ENCODE measurements at regions not wholly inside any gene's neighbourhood (a gene's known extent, or its start where the extent isn't known, plus 50 kb on each side); places are given as distances from the start of the nearest gene placed in this dataset.

DNA sequence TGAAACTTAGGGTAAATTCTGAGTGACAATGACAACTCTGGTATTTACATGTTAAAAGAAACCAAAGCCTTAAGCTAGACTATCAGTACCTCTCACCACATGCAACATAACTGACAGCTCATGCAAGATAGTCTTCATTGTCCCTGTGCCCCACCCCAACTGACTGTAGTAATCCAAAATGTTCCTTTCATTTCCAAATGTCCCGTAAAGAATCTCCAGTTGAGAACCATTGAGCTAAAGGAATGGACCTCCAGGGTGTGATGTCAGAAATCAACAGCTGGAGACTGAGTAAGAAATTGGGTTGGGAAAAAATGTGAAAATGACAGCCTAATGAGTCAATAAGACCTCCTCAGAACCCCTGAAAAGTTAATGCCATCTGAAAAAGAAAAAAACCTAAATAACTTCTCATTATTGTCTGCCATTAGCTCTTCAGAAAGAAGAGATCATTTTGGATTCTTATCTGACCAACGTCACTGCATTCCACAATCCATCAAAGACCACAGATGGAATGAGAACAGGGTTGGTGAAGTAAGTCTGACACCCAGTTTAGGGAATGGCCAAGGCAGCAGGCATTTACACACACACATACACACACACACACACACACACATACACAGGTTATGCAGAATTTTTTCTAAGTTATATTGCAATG is 51.7 kb upstream of the ACVR2A start:
- FAIRE-seq: no peak

DNA sequence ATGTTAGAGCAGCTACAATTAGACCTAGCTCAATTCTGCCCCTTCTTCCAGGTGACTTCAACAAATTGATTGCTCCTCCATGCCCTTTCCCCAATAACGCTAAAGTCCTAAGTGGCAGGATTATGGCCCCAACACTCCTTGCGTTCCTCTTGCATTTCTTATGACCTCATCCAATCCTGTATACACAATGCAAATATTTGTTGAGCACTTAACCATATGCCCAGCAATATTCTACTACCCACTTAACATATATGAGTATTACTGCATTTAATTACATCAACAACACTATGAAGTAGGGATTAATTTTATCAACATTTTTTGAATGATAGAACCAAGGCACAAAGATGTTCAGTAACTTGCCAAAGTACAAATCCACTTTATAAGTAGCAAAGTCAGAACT is 54.2 kb upstream of the ACVR2A start:
- no peak for FAIRE-seq

DNA sequence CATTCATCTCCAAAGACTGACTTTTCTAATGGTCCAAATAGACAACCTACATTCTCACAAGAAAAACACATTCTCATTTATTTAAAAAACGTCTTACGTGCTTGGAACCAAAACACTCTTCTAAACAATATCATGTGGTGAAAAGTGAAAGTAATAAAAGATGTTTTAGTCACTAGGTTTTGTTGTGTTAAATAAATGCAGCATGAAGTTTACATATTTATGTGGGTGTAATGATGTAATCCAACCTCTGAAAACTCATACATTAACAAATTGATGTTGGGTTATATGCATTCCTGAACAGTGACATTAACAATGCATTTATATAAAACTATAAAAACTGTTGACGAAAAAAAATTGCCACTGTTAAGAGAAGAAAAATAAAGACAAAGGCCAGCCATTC is 55.1 kb upstream of the ACVR2A start:
- FAIRE-seq: no peak

DNA sequence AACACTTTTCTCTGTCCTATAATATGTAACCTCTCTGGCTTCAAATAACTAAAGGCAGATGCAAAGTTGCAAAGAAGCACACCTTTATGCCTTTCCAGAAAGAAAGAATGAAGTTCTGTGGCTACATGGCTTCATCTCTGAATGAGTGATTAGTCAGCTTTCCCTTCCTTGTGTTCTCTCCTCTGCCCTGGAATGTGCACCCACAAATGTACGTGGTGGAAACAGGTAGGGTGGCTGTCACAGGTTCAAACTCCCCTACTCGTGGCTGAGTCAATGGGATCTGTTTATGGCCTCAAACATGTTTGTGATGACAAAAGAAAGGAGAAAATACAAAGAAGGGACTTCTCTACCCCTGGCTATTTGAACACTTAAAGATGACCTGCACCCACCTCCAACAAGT is 55.5 kb upstream of the ACVR2A start:
- FAIRE-seq: no peak

DNA sequence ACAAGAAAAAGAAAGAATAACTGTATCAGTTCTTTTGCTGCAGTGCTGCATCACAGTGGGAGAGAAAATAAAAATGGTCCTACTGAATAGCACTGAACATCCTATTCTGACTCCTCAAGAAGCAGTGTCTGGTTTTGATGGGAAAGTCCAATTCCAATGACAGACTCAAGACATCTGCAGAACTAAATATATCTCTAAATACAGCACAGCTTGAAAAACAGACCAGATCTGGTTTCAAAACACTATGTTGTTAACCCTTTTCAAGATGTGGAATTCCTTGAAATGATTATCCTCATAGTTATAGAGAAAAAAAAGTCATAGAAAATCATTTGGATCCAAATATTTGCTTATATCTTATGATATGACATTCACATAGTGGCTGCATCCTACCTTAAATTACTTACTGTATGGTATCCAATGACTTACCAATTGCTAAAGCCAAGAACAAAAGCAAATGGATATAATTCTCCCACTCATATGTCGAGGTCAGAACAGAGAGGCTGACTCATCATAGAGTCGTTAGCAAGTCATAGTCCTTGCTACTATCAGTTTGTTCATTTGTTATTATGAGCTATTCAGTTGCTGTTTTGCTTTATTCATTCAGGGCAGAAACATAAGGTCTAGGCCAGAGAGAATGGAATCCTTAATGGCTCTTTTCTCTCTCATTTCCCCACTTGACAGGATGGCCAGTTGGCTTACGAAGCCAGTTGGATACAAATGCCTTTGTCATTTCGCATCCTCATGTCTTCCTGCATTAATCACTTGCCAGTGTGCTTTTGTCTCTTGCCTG is 62.5 kb upstream of the ACVR2A start:
- no peak for FAIRE-seq

DNA sequence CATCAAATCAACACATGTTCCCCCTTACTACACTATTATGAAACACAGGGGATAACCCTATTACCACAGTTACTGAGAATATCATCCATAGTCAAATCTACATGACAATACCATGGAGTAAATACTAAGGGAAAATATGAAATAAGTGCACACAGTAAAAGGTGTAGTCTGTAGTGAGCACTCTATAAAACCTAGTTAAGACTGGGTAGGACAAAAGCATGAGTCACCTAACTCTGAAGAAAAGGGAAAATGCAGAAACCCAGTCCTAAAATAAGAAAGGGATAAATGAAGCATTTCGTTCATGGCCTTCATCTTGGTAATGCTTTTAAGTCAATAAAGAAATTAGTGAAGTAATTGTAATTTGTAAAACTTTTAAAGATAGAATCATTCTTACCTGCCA is 65.4 kb upstream of the ACVR2A start:
- no peak for FAIRE-seq

DNA sequence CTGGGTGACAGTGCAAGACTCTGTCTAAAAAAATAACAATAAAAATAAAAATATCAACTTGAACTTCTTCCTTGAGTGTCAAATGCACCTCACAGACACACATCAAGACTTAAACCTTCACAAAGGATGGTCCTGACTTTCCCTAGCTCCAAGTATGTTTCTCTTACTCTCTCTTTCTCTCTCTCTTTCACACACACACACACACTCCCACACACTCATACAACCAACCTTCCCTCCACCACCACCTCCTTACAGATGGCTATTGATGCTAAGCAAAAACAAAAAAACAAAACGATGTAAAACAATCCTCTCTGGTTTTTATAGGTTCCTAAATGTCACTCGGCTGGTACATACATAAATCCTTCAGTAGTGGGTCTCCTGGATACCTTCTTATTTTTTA is 67.4 kb upstream of the ACVR2A start:
- no peak for FAIRE-seq

DNA sequence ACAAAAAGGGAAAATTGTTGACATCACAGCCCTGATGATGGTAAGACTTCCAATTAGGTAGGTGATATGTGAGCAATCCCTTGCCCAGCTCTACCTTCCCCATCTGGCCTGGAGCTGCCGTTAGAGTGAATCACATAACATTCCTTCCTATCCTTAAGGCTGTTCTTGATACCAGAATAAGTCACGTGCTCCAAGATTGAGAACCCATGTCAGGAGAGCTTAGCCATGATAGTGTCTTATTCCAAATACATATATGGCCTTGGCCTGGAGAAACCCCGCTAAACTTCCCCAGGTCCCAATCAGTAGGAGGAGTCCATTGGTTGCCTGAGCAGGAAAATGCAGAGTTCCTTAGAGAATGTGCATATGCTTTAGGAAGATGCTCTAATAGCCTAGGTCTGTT is 70.0 kb upstream of the ACVR2A start:
- FAIRE-seq: no peak

DNA sequence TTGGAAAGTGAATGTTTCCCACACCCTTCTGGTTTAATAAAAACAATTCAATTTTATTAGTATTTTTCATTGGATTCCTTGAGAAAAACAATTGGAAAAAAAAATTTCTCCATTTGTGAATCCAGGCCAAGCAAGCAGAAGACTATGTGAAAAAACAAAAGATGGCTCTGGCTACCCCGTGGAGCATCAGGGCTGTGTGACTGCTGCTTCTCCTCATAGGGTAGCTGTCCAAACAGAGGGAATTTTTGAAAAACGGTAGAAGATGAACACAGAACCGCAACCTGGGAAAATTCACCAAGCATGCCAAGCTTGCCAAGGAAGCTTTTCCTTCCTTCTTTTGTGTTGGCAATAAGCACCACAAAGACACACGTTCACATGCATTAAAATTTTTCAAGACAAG is 71.3 kb upstream of the ACVR2A start:
- FAIRE-seq: no peak

DNA sequence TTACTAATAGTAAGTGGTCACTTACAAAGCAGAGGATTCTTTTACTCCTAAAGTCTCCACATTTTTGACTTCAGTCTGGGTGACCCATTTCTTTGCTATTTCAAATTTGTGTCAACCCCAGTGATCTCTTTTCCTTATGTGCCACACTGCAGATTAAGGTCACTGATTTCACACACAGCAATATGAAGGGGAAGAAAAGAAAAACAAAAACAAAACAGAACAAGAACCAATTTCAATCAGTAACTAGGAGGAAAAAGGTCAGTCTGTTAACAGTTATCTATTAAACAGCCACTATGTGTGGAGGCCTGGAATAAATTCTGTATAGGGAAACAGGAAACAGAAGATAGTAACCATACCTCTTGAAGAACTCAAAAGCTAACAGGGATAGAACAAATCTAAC is 72.0 kb upstream of the ACVR2A start:
- FAIRE-seq: no peak

DNA sequence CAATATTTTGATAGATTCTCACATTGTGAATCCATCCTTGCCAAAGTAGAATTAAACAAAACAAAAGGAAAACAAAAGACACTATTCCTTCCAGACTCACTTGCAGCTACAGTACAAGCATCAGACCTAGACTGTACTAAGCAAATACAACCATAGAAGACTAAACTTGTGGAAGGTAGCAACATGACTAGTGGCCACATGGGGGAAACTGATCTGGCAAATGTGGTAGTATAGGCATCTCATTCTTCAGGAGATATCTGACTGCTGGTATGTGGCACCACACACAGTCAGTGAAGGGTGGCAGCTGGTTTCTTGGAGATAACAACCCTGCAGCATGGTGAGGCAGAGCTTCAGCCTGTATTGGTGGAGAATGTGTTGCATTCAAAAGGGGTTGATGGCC is 81.0 kb upstream of the ACVR2A start:
- no peak for FAIRE-seq

DNA sequence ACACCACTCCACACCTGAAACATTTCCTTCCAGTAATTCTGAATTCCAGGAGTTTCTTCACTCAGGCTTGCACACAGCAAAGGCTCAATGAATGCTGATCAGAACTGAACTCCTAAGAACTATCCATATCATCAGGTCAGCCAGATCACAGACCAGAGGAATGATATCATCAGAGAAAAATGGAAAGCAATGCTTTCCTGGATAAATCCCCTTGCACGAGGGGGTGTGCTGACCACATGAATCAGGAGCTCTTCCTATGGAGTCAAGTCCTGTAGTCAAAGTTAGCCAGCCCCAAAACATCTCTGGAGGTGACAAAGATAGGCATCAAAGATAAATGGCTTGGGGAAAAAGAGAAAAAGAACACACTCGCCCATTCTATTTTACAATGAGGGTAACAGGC is 83.8 kb upstream of the ACVR2A start:
- no peak for FAIRE-seq

DNA sequence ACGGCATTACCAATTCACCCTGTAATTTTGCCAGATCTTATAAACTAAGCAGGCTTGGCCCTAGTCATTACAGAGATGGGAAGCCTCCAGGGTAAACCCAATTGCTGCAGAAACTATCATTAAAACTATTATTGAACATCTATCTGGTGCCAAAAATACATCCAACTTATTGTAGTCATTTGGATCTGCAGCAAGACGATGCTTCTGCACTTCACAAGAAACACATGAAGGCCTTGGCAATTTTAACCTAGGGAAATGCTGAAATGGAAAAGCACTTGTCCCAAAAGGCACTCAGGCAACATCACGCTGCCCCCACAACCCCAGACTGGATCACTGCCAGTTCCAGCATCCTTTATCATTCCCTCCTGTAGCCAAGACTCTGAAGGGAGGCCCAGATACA is 85.3 kb upstream of the ACVR2A start:
- no peak for FAIRE-seq

DNA sequence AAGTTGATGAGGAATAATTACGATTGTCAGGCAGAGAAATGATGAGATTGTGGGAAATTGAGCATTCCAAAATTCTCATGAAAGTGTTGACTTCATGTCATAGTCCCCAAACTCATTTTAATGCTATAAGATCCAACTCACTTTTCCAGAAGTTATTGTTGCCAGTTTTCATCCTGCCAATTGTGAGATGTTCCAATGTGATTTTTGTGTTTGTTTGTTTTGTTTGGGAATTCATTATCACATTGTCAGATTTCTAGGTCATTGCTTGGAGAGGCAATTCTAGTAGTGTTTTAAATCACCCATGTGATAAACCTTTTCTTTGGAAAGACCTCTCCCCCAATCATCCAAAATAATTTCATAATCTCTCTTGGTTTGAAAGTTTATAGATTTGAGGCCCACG is 86.0 kb upstream of the ACVR2A start:
- no peak for FAIRE-seq

DNA sequence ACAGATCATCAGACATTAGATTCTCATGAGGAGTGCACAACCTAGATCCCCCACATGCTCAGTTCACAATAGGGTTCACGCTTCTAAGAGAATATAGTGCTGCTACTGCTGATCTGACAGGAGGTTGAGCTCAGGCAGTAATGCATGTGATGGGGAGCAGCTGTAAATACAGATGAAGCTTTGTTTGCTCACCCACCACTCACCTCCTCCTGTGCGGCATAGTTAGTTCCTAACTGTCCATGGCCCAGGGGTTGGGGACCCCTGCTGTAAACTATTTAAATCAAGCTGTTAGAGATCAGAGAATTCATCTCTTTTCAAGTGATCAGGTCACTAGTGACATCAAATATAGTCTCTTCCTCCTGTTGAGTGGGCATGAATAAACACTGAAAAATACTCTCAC is 88.8 kb upstream of the ACVR2A start:
- no peak for FAIRE-seq

DNA sequence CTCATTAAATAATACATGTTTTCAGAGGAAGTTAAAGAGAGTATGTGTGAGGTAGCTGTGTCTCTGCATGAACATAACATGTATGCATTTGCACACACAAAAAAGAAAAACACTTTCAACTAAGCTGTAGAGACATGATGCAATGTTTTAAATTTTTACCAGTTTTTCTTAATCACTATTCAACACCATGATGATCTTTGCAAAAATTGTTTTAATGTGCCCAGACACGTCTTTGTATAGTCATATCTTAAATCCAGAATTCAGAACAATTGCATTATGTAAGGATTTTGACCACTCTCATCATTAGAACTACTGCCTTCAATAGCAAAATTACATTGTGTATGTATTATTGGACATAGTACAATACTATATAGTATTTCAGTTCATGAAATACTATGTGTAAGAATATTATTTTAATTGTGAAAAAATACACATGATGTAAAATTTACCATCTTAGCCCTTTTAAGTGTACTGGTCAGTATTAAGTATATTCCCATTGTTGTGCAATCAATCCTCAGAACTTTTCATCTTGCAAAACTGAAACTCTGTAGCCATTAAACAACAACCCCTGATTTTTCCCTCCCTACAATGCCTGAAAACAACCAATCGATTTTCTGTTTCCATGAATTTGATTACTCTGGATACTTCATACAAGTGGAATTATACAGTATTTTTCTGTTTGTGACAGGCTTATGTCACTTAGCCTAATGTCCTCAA is 104.5 kb upstream of the ACVR2A start:
- FAIRE-seq: no peak

DNA sequence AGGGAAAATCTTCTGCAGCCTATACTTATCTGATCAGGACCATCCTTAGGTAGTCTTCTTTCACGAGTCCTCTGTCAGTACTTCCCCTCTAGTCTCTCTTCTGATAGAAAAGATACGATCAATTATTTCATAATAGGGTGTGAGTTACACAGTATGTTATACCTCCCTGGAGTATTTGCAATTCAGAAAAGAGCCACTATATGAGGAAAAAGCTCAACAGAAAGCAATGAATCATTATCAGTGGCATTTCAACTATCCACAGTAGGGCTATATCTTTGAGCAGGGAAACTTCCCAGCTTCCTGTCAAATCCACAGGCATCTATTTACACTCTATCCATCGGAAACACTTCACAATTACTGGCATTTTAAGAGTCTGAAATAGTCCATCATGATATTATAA is 105.3 kb upstream of the ACVR2A start:
- no peak for FAIRE-seq

DNA sequence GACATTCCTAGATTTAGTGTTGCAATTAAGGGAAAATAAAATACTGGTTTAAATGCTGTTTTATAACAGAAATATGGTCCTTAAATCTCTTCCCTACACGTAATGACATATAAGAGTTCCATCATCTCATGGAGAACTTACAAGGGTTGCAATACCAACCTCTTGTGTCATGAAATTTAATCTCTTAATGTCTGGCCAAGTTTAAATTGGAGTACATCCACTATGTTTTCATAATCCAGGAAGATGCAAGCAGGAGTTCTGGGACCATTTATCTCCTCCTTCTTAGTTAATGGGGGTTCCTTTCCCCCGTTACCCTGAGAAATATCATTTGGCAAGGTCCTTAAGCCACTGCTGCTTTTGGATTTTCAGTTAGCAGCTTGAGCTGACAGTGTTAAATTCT is 126.0 kb upstream of the ACVR2A start:
- no peak for FAIRE-seq

DNA sequence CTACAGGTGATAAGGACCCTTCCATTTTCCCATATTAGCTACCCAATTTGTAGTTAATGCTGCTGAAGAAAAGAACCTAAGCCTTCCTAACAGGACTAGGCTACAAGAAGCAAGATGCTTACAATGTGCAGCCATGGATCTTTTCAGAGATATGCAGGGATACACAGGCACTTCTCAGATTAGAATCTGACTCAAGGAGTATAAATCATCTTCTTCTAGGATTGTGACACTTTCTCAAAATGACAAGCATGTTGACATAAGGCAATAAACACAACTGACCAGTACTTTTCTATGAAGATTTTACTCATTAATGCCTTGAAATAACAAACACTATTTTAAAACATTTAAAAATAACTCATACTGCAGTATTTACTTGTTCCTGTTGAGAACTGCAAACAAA is 127.9 kb upstream of the ACVR2A start:
- FAIRE-seq: no peak

DNA sequence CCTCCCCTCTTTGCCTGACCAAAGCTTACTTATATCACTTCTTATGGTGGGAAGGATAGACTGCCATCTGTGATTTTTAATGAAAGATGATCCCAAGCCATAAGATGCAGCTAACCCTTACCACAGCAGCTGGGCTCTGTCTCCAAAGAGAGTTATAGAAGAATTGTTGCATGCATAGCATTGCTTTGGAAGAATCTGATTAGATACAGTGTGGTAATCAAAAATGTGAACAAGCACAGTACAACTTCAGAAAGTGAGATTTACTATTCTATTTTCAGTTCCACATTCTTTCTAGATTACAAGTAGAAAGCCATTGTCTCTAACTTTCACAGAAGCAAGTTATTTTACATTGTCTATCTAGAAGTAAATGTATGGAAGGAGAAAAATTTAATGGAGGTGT is 129.0 kb upstream of the ACVR2A start:
- FAIRE-seq: no peak

DNA sequence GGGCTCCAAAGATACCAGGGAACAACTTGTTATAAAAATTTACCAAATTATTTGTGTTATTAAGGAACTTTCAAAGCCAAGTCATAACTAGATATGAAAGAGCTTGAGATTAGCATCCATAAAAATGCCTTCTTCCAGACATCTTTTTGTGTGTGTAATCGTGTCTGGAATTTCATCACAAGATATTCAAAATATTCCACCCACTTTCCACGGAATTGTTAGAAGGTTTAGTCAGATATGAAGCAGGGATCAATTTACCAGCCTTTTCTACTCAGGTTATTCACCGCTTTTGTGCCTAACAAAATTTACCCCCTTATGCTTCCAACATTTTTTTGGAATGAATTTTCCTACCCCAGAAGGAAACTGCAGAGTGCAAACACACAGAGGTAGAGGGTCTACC is 130.2 kb upstream of the ACVR2A start:
- no peak for FAIRE-seq

DNA sequence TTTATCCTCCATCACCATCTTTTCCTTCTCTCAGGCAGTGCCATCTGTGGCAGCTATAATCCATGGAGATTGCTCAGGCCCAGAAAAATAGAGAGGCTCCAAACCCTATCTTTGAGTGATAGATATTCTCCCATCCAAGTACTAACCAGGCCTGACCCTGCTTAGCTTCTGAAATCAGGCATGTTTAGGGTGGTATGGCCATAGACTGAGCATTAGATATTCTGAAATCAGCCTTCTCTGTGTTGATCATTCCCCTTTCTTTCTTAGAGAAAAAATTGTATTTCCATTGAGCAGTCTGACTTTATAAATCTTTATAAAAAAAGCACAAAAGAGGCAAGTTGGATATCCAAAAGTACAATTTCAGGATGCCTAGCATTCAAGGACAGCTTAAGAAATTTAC is 131.5 kb upstream of the ACVR2A start:
- FAIRE-seq: no peak

DNA sequence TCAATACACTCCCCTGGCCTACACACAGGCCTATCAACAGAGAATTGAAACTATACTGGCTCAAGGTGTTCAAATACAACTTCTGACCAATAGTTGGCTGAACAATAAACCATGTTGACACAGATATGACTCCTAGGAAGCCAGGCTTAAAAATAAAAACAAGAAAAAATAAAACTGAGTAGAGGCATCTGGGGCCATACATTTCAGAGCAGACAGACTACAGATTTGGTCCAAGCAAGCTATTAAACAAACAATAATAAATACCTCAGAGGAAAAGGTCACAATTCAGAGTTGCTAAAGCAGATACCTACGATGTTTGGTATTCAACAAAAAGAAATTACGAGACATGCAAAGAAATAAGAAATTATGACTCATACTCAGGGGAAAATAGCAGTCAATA is 132.8 kb upstream of the ACVR2A start:
- no peak for FAIRE-seq

DNA sequence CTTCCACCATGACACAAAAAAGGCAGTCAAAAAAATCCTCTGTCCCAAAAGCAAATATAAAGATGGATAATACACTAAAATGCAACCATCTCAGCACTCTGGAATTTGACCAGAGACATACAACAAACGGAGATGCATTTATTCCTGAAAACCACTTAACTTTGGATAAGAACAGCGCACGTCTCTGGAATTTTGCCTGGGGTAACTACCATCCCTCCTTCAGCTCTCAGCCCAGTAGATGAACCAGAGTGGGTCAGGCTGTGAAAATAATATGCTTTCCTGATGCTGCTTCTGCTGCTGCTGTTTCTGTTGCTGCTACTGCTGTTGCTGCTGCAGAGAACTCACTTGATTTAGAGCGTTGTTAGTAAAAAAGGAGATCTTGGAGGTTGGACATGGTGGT is 133.8 kb upstream of the ACVR2A start:
- no peak for FAIRE-seq

All from islet of Langerhans (tissue), 1 donor.